Posterior cingulate gyrus (tissue), 11 donors: ENCODE measurements at regions not wholly inside any gene's neighbourhood (a gene's known extent, or its start where the extent isn't known, plus 50 kb on each side); places are given as distances from the start of the nearest gene placed in this dataset.

Experiments used
- DNase-seq, 10 donors: peaks; one replicate each; pipeline versions ENCODE4 v3.0.0 to v3.0.0-alpha.2; 2020 to 2021; ENCODE audit warnings: mixed read lengths in 3 of 10
- intact Hi-C: fragments of 100-400 bp; cut with DNase I; formaldehyde crosslinking; loops from one replicate; pipeline ENCODE4 v1.15.1; 2023

GRCh38 chr4:136725286-136726081 is 806.8 kb downstream of the PCDH18 start:
- no peak for DNase-seq
- intact Hi-C loops: no loop called here

GRCh38 chr4:136713140-136713539 is 819.2 kb downstream of the PCDH18 start:
- intact Hi-C loops: loop anchor here (2.0 kb wide), 1 partner anchor 152 kb away; no protein-coding TSS in a partner anchor
- peak in 3 of 10 donors; percentile 9 to 36 (median 22) for DNase-seq

- intact Hi-C loops: no loop called here
- no peak for DNase-seq
Measured at GRCh38 chr4:136709897-136710296, 822.4 kb downstream of the PCDH18 start.

GRCh38 chr4:136706942-136707341 is 825.4 kb downstream of the PCDH18 start:
- DNase-seq: no peak
- intact Hi-C loops: no loop called here

GRCh38 chr4:136699905-136700304 is 832.4 kb downstream of the PCDH18 start:
- peak in 1 of 10 donors; percentile 62 for DNase-seq
- intact Hi-C loops: no loop called here

GRCh38 chr4:136691607-136692006 is 840.7 kb downstream of the PCDH18 start:
- DNase-seq: no peak
- intact Hi-C loops: no loop called here

- DNase-seq: no peak
- intact Hi-C loops: no loop called here
Measured at GRCh38 chr4:136690360-136690759, 841.9 kb downstream of the PCDH18 start.

- DNase-seq: peak in 1 of 10 donors; percentile 31
- intact Hi-C loops: no loop called here
Measured at GRCh38 chr4:136687596-136687995, 844.7 kb downstream of the PCDH18 start.

GRCh38 chr4:136687118-136687517 is 845.2 kb downstream of the PCDH18 start:
- intact Hi-C loops: no loop called here
- DNase-seq: peak in 2 of 10 donors; percentile 25 to 29

- DNase-seq: no peak
- intact Hi-C loops: no loop called here
Measured at GRCh38 chr4:136680761-136681160, 851.5 kb downstream of the PCDH18 start.

- intact Hi-C loops: no loop called here
- DNase-seq: no peak
Measured at GRCh38 chr4:136680271-136680670, 852.0 kb downstream of the PCDH18 start.

GRCh38 chr4:136670265-136670664 is 862.0 kb downstream of the PCDH18 start:
- no peak for DNase-seq
- intact Hi-C loops: no loop called here

GRCh38 chr4:136664988-136665387 is 867.3 kb downstream of the PCDH18 start:
- DNase-seq: no peak
- intact Hi-C loops: no loop called here

GRCh38 chr4:136662539-136662938 is 869.8 kb downstream of the PCDH18 start:
- intact Hi-C loops: no loop called here
- DNase-seq: no peak

- DNase-seq: no peak
- intact Hi-C loops: no loop called here
Measured at GRCh38 chr4:136653640-136654406, 878.5 kb downstream of the PCDH18 start.

- DNase-seq: no peak
- intact Hi-C loops: no loop called here
Measured at GRCh38 chr4:136651932-136652331, 880.4 kb downstream of the PCDH18 start.

GRCh38 chr4:136651278-136651667 is 881.0 kb downstream of the PCDH18 start:
- DNase-seq: no peak
- intact Hi-C loops: no loop called here

GRCh38 chr4:136650541-136651277 is 881.6 kb downstream of the PCDH18 start:
- intact Hi-C loops: no loop called here
- no peak for DNase-seq

GRCh38 chr4:136644279-136644678 is 888.0 kb downstream of the PCDH18 start:
- no peak for DNase-seq
- intact Hi-C loops: no loop called here

- intact Hi-C loops: no loop called here
- DNase-seq: no peak
Measured at GRCh38 chr4:136643416-136643815, 888.9 kb downstream of the PCDH18 start.
